HuH-7.5 (cell line): ENCODE measurements at regions not wholly inside any gene's neighbourhood (a gene's known extent, or its start where the extent isn't known, plus 50 kb on each side); places are given as distances from the start of the nearest gene placed in this dataset.
"Not testable (repeated sequence)": the region's sequence is repeated elsewhere in the genome, so short reads cannot be mapped to it uniquely, and the experiment has no call there.

Experiments used
- DNase-seq: peaks from one replicate; pipeline ENCODE4 v3.0.0; 2011; ENCODE audit warnings: low spot score

- no peak for DNase-seq
Measured at GRCh38 chrX:117680286-117680685, 436.3 kb downstream of the KLHL13 start.

GRCh38 chrX:117653396-117653795 lies 463.2 kb downstream of the KLHL13 start:
- no peak for DNase-seq

GRCh38 chrX:117645639-117646038 lies 471.0 kb downstream of the KLHL13 start:
- DNase-seq = no peak

- DNase-seq = no peak
Measured at GRCh38 chrX:117641913-117642656, 474.5 kb downstream of the KLHL13 start.

- DNase-seq = no peak
Measured at GRCh38 chrX:117636826-117637225, 479.8 kb downstream of the KLHL13 start.

GRCh38 chrX:117633277-117633676 lies 483.3 kb downstream of the KLHL13 start:
- no peak for DNase-seq

- no peak for DNase-seq
Measured at GRCh38 chrX:117628381-117628780, 488.2 kb downstream of the KLHL13 start.

- no peak for DNase-seq
Measured at GRCh38 chrX:117610806-117611205, 505.8 kb downstream of the KLHL13 start.

- no peak for DNase-seq
Measured at GRCh38 chrX:117610049-117610448, 506.6 kb downstream of the KLHL13 start.

GRCh38 chrX:117607561-117607960 lies 509.0 kb downstream of the KLHL13 start:
- DNase-seq = no peak

- DNase-seq = not testable (repeated sequence)
Measured at GRCh38 chrX:117606101-117606500, 510.5 kb downstream of the KLHL13 start.

- DNase-seq = no peak
Measured at GRCh38 chrX:117570160-117570559, 546.5 kb downstream of the KLHL13 start.

- no peak for DNase-seq
Measured at GRCh38 chrX:117568238-117568637, 548.4 kb downstream of the KLHL13 start.

- DNase-seq = no peak
Measured at GRCh38 chrX:117543885-117544284, 572.7 kb downstream of the KLHL13 start.

- DNase-seq = no peak
Measured at GRCh38 chrX:117539090-117539418, 577.6 kb downstream of the KLHL13 start.

- no peak for DNase-seq
Measured at GRCh38 chrX:117538178-117539089, 578.2 kb downstream of the KLHL13 start.

GRCh38 chrX:117532339-117532738 lies 584.3 kb downstream of the KLHL13 start:
- DNase-seq = no peak

GRCh38 chrX:117522725-117523700 lies 593.6 kb downstream of the KLHL13 start:
- DNase-seq = no peak

GRCh38 chrX:117517994-117518393 lies 598.6 kb downstream of the KLHL13 start:
- DNase-seq = no peak

- no peak for DNase-seq
Measured at GRCh38 chrX:117511379-117511778, 605.2 kb downstream of the KLHL13 start.

GRCh38 chrX:117510453-117510852 lies 606.2 kb downstream of the KLHL13 start:
- no peak for DNase-seq

GRCh38 chrX:117508021-117508420 lies 608.6 kb downstream of the KLHL13 start:
- no peak for DNase-seq
